Fibroblast of skin of left biceps (primary cell): ENCODE measurements at regions not wholly inside any gene's neighbourhood (a gene's known extent, or its start where the extent isn't known, plus 50 kb on each side); places are given as distances from the start of the nearest gene placed in this dataset.

Source experiments
- DNase-seq, 2 experiments: peaks; one replicate each; pipeline ENCODE4 v3.0.0-alpha.2; 2013; ENCODE audit warnings: low read depth in 2 of 2

- DNase-seq: no peak
Measured at GRCh38 chr4:148764720-148765119, 322.5 kb upstream of the NR3C2 start.

GRCh38 chr4:148757171-148757570, 315.0 kb upstream of the NR3C2 start:
- DNase-seq: no peak

DNA sequence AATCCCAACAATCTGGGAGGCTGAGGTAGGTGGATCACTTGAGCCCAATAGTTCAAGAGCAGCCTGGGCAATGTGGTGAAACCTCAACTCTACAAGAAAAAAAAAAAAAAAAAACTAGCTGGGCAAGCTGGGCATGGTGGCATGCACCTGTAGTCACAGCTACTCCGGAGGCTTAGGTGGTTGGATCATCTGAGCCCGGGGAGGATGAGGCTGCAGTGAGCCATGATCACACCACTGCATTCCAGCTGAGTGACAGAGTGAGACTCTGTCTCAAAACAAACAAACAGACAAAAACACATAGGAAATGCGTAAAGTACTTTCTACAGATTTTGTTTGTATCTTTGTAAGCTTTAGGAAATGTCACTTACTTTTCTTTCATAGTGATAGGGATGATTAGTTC, 307.2 kb upstream of the NR3C2 start:
- no peak for DNase-seq

DNA sequence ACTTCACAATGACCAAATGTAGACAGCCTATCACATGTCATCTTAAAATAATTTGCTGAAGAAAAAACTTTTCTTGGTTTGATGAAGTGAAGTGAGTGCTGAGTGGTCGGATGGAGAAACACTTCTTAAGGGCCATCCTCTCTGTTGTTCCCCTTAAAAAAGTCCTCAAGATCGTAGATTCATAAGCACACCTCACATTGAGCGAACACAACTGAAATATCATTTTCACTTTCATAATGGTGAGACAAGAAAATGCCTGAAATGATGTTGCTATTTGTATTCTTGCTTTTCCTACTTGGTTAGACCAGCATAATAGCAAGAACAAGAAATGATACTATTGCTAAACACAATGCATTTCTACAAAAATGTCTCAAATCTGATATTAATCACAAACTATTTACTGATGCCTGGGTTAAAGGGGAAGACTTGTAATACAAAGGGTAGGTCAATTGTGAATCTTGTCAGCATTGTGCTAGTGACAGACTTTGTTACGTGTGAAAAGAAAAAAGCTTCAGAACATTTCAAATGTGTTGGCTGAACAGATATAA, 305.6 kb upstream of the NR3C2 start:
- no peak for DNase-seq

DNA sequence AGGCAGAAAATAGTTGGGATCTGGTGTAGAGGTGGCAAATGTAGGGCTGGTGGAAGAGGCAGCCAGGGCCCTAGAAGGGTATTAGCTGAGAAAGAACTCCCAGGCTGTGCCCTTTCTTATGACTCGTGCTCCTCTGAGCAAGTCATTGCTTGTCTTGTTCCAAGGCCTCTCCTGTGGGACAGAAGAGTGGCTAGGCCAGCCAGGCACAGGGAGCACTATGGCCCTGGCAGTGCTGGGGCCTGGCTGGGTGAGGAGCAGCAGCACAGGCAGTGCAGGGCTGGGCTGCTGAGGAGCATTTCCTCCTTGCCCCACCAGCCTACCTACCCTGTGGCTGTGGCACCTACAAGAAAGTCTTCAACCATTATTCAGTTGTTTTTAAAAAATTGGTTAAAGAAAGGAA, 298.5 kb upstream of the NR3C2 start:
- no peak for DNase-seq

DNA sequence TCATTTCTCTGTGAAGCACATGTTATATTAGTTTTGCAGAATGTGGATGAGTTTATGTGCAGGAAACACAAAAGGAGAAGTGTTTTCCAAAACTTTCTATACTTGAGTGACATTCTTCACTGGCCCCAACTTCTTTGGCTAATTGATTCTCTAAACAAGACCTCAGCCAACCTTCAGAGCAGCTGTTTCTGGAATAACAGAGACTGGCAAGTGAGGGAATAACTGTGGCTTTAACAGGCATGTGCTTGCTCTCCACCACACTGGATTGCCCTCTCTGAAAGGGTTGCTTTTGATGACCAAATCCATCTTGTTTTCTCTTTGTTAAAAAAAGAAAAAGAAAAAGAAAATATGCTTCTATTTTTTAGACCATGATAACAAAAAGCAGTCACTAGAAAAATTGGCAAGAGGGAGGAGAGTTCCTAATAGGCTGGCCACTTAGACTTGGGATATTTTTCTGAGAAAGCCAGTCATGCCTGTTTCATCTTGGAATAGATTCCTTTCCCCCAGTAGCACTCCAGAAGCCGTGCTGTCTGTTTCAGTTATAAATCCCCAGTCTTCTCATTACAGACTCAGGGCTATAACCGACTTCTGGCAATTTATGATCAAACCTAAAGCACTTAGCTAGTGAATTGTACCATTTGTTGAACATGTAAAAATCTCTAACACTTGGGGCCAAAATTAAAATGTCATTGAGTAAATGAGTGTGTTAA, 295.0 kb upstream of the NR3C2 start:
- no peak for DNase-seq

DNA sequence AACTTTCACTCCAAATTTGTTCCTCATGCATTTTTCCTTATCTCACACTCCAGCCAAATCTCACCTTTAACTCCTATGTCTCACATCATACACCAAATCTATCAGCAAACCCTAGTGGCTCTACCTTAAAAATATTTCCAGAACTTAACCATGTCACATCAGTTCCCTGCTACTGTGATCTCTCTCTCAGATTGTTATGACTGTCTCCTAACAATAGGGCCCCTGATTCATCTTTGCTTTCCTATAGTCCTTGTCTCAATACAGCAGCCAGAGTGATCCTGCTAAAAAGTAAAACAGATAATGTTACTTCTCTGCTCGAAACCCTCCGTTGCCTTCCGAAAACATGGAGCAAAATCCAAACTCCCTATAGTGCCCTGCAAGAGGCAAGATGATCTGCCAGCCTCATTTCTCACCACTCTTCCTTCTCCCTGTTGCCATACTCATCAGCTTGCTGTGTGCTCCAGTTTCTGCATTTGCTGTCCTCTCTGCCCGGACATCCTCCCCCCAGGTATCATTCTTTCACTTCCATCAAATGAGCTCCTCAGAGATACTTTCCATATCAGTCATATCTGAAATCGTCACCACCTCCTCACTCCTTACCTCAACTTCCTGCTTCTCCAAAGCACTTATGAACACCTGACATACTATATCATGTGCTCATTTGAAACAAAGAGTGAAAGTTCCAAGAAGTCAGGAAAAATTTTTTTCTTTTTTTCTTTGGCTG, 293.4 kb upstream of the NR3C2 start:
- DNase-seq: no peak

DNA sequence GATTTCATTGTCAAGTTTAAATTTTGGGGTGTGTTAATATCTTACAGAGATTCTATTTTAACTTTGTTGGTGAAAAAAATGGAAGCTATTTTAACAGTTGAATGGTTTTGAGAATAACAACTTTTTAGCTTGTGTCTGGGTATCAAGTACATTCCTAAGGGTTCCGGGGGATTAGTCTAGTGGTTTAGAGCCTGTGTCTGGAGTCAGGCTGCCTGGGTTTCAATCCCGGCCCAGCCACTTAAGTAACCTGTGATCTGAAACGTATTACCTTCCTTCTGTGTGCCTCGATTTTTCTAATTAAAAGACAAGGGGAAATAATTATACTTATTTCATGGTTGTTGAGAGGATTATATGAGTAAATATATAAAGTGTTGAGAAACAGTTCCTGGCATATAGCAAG, 288.6 kb upstream of the NR3C2 start:
- no peak for DNase-seq

DNA sequence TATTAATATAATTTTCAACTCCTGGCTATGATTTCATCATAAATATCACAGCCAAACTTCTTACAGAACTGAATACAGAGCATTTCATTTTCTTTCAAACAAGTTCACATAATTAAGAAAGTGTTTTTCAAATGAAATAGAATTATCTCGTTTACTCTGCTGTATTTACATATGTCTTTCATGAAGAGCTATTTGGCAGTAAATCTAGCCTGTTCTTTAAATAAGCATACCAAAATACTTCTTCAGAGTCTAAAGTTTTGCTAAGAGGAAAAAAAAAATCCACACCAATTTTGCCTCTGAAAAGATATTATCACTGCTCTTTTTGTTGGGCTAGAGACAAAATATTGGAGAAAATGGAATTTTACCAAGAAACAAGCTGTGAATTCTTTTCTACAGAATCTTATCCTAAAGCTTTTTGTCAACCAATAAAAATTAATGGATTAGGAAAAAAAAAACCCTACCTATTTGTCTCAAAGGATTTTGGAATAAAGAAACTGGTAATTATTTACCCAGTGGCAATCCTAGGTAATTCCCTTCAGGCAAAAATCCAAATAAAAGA, 287.9 kb upstream of the NR3C2 start:
- no peak for DNase-seq

DNA sequence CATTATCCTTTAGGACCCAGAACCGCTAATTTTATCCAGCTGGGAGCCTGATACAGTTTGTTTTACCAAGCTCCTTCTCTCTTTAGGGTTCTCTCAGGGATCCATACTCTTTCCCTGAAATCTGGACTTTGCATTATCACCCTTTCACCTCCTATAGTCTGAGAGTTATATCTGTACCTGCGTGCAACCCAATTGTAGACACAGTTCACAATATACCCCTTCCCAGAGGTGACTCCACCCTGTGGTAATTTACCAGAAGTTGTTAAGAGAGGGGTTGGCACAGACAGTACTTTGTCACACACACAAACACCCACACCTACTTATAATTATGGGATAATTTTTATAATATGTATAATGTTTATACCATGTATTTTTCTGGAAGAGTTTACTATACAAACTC, 275.8 kb upstream of the NR3C2 start:
- no peak for DNase-seq

GRCh38 chr4:148716431-148717052, 274.3 kb upstream of the NR3C2 start:
- no peak for DNase-seq

- DNase-seq: no peak
Measured at GRCh38 chr4:148704291-148704690, 262.1 kb upstream of the NR3C2 start.

- no peak for DNase-seq
Measured at GRCh38 chr4:148694702-148695101, 252.5 kb upstream of the NR3C2 start.

- DNase-seq: no peak
Measured at GRCh38 chr4:148693913-148694649, 251.9 kb upstream of the NR3C2 start.

DNA sequence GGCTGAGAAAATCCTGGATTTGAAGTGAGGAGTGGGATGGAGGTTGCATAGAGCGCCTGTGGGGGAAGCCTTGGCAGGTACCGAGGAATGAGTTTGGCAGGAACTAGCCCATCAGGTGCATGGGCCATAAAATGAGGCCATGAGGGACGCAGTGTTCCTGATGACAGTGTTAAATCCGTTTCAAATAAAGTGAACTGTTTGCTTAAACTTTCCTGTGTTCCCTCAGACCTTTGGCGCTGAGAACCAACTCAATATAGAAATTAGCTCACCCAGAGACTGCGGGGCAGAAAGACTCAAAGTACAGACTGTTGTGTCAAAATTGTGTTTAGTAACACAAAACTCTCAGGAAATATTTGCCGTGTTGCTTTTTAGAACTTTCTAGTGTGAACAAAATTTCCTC, 250.0 kb upstream of the NR3C2 start:
- no peak for DNase-seq

GRCh38 chr4:148686449-148686848, 244.2 kb upstream of the NR3C2 start:
- DNase-seq: no peak

DNA sequence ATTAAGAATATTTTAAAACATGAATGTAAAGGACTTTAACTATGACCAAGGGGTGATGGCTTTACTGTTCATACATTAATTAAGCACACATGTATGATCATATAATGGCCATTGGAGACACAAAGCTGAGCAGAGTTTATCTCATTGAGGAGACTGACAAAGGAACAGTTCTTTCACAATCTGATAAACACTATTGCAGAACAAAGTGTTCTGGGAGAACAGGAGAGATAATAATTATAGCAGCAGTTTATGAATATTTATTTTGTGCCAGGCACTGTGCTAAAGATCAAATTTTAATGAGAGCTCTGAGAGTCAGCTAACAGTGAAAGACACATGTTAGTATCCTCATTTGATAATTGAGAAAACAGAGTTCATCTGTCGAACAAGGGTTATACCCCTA, 242.4 kb upstream of the NR3C2 start:
- DNase-seq: no peak

DNA sequence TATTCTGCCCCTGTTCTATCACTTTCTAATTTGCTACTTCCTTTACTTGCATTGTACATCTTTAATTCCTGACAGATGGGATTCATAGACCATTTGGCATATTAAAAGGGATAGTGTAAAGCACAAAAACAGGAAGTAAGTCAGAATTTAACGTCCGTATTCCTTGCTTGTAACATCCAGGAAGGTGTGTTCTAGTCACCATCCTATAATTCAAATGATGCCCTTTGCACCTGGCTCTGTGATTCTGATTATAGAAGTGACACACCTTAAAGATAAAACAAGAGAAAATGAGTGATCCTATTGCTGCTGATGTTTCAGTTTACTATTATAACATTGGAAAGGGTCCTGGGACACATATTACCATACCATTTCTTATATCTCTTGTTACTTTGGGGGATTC, 238.7 kb upstream of the NR3C2 start:
- DNase-seq: no peak

GRCh38 chr4:148676344-148676743, 234.1 kb upstream of the NR3C2 start:
- no peak for DNase-seq

- DNase-seq: no peak
Measured at GRCh38 chr4:148674876-148675275, 232.7 kb upstream of the NR3C2 start.

DNA sequence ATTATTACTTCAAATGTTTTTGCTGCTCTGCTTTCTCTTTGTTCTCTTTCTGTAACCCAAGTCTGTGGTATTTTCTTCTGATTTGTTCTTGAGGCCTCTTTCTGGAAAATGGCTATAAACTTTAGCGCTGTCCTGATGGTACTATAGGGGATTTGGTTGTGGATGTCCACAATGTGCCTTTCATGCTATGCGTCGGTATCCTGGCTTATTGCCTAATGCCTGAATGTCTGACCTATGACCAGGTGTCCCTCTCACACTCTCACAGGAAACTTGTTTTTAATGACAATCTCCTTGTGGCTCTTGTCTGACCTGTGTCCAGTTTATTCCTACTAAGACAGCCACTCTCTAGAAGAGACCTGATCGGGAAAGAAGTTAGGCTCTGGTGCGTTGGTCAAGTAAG, 222.4 kb upstream of the NR3C2 start:
- no peak for DNase-seq

DNA sequence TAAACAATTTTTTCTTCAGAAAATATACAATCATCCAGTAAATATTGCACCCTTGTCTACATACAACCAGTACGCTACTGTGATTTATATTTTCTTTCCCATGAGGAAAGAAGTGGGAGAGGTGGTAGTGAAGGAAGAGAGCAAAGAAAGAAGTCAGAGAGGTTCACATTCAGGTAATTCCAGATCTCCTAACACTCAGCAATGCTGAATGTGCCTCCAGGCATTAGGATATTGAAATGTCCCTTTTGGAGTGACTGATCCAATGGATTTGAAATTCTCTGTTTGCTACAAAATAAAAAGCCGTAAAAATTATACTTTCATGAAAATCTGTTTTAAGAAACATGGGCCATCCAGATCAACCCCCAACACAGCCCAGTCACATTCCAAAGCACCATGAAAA, 211.9 kb upstream of the NR3C2 start:
- DNase-seq: no peak
